ENCODE measurements at regions not wholly inside any gene's neighbourhood (a gene's known extent, or its start where the extent isn't known, plus 50 kb on each side); places are given as distances from the start of the nearest gene placed in this dataset.

GRCh38 chr7:94054130-94054529 is 50.0 kb upstream of the BET1 start:
- Mint-ChIP-seq H3K9me3 (no peaks in the 10 kb centered on the region), H3K27me3 (ENCODE audit: low read depth) (peaks cover 21% of the 10 kb centered on the region), H3K4me1 (ENCODE audit: low read depth) (peaks cover 5% of the 10 kb centered on the region), H3K4me3 (no peak overlapping the region), H3K36me3 (ENCODE audit: low read depth) (no peaks in the 10 kb centered on the region), H3K27ac (no peak overlapping the region)
- DNase-seq (ENCODE audit: low spot score) = no peak

DNA sequence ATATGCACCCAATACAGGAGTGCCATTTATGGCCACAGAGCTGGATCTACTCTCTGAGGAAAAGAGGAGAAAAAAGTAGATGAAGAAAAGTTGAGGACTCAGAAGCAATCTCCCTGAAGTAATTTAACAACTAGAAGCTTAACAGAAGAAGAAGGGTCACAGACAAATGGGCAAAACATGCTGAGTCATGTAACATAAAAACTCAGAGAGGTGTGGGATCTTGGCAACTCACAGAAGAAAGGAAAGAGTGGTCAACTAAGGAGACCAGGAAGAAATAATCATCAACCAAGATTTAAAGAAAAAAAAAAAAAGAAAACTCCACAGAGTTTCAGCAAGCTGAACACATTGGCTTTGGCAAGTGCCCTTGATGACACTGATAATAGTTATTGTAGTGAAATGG is 51.8 kb upstream of the BET1 start:
- Mint-ChIP-seq H3K27ac (no peak overlapping the region), H3K36me3 (ENCODE audit: low read depth) (no peaks in the 10 kb centered on the region), H3K27me3 (ENCODE audit: low read depth) (peaks cover 20% of the 10 kb centered on the region), H3K4me3 (no peak overlapping the region), H3K4me1 (ENCODE audit: low read depth) (peaks cover 3% of the 10 kb centered on the region), H3K9me3 (no peaks in the 10 kb centered on the region)
- no peak for DNase-seq (ENCODE audit: low spot score)

DNA sequence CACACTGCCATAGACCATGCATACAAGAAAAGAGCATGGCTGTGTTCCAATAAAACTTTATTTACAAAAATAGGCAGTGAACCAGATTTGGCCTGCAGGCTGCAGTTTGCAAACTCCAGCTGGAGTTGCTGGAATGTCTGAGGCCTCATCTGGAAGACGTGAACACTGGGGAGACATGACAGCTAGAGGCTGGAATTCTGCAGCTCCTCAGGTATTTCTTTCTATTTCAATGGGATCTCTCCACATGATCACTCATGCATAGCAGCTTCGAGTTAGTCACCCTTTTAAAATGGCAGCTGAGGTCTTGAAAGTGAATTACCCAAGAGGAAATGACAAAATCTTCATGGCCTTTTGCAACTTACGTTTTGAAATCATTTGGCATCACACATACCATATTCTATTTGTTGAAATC is 52.6 kb upstream of the BET1 start:
- no peaks in the 10 kb centered on the region for H3K36me3 Mint-ChIP-seq (ENCODE audit: low read depth)
- no peak overlapping the region for H3K4me3 Mint-ChIP-seq
- no peak overlapping the region for H3K27ac Mint-ChIP-seq
- peaks cover 4% of the 10 kb centered on the region for H3K4me1 Mint-ChIP-seq (ENCODE audit: low read depth)
- DNase-seq (ENCODE audit: low spot score) = no peak
- no peaks in the 10 kb centered on the region for H3K9me3 Mint-ChIP-seq
- peaks cover 21% of the 10 kb centered on the region for H3K27me3 Mint-ChIP-seq (ENCODE audit: low read depth)

DNA sequence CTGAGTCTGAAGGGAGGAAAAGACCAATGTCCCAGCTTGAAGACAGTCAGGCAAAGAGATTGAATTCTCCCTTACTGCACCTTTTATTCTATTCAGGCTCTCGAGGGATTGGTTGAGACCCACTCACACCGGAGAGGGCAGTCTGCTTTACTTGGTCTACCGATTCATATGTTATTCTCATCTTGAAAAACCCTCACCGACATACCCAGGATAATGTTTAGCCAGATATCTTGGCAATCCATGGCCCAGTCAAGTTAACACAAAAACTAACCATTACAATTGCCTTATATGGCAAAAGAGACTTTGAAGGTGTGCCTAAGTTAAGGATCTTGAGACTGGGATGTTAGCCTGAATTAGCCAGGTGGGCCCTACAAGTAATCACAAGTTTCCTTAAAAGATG is 53.8 kb upstream of the BET1 start:
- H3K36me3 Mint-ChIP-seq (ENCODE audit: low read depth) = no peaks in the 10 kb centered on the region
- H3K4me1 Mint-ChIP-seq (ENCODE audit: low read depth) = peaks cover 8% of the 10 kb centered on the region
- no peak for DNase-seq (ENCODE audit: low spot score)
- peaks cover 27% of the 10 kb centered on the region for H3K27me3 Mint-ChIP-seq (ENCODE audit: low read depth)
- no peaks in the 10 kb centered on the region for H3K9me3 Mint-ChIP-seq
- no peak overlapping the region for H3K27ac Mint-ChIP-seq
- H3K4me3 Mint-ChIP-seq = no peak overlapping the region

- Mint-ChIP-seq H3K27me3 (ENCODE audit: low read depth) (peaks cover 28% of the 10 kb centered on the region), H3K4me3 (no peak overlapping the region), H3K9me3 (no peaks in the 10 kb centered on the region), H3K4me1 (ENCODE audit: low read depth) (peaks cover 10% of the 10 kb centered on the region), H3K27ac (no peak overlapping the region), H3K36me3 (ENCODE audit: low read depth) (no peaks in the 10 kb centered on the region)
- DNase-seq (ENCODE audit: low spot score) = no peak
These were observed 55.6 kb upstream of the BET1 start for GRCh38 chr7:94059746-94060145.

- Mint-ChIP-seq H3K27ac (no peak overlapping the region), H3K4me1 (ENCODE audit: low read depth) (peaks cover 14% of the 10 kb centered on the region), H3K9me3 (no peaks in the 10 kb centered on the region)
These were observed 56.6 kb upstream of the BET1 start for GRCh38 chr7:94060752-94061151.

DNA sequence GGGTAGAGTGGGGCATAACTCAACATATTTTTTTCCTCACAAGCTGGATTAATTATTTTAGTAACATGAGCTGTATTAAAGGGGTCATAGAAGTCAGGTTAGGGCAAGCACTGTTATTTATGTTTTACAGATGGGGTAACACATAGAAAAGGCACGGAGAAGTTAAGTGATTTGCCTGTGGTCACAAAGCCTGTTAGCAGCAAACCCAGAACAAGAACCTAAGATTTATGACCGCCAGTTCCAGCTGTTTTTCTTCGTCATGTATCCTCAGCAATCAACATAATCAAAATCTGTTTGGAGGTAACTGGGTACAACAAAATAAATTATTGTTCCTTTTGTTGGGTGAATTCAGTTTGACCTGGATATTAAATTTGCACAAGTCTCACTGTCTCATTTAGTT is 57.2 kb upstream of the BET1 start:
- no peak overlapping the region for H3K27ac Mint-ChIP-seq

More at GRCh38 chr7:94060752-94061151, 56.6 kb upstream of the BET1 start:
- peaks cover 30% of the 10 kb centered on the region for H3K27me3 Mint-ChIP-seq (ENCODE audit: low read depth)
- H3K36me3 Mint-ChIP-seq (ENCODE audit: low read depth) = no peaks in the 10 kb centered on the region
- H3K4me3 Mint-ChIP-seq = no peak overlapping the region
- DNase-seq (ENCODE audit: low spot score) = no peak

GRCh38 chr7:94062372-94062771 is 58.2 kb upstream of the BET1 start:
- H3K27me3 Mint-ChIP-seq (ENCODE audit: low read depth) = peaks cover 40% of the 10 kb centered on the region
- no peak overlapping the region for H3K27ac Mint-ChIP-seq
- no peaks in the 10 kb centered on the region for H3K9me3 Mint-ChIP-seq
- peaks cover 14% of the 10 kb centered on the region for H3K4me1 Mint-ChIP-seq (ENCODE audit: low read depth)
- no peak overlapping the region for H3K4me3 Mint-ChIP-seq
- no peaks in the 10 kb centered on the region for H3K36me3 Mint-ChIP-seq (ENCODE audit: low read depth)
- DNase-seq (ENCODE audit: low spot score) = no peak

More for the DNA sequence above, 57.2 kb upstream of the BET1 start:
- no peaks in the 10 kb centered on the region for H3K9me3 Mint-ChIP-seq
- DNase-seq (ENCODE audit: low spot score) = no peak
- H3K4me3 Mint-ChIP-seq = no peak overlapping the region
- H3K27me3 Mint-ChIP-seq (ENCODE audit: low read depth) = peaks cover 33% of the 10 kb centered on the region
- no peaks in the 10 kb centered on the region for H3K36me3 Mint-ChIP-seq (ENCODE audit: low read depth)
- peaks cover 14% of the 10 kb centered on the region for H3K4me1 Mint-ChIP-seq (ENCODE audit: low read depth)

- Mint-ChIP-seq H3K27ac (no peak overlapping the region), H3K4me1 (ENCODE audit: low read depth) (peaks cover 14% of the 10 kb centered on the region), H3K4me3 (no peak overlapping the region), H3K36me3 (ENCODE audit: low read depth) (no peaks in the 10 kb centered on the region), H3K27me3 (ENCODE audit: low read depth) (peaks cover 48% of the 10 kb centered on the region), H3K9me3 (no peaks in the 10 kb centered on the region)
- DNase-seq (ENCODE audit: low spot score) = no peak
These were observed 60.5 kb upstream of the BET1 start for GRCh38 chr7:94064541-94065191.

- Mint-ChIP-seq H3K27me3 (ENCODE audit: low read depth) (peaks cover 41% of the 10 kb centered on the region), H3K36me3 (ENCODE audit: low read depth) (no peaks in the 10 kb centered on the region), H3K27ac (no peak overlapping the region), H3K4me3 (no peak overlapping the region), H3K4me1 (ENCODE audit: low read depth) (peaks cover 10% of the 10 kb centered on the region), H3K9me3 (no peaks in the 10 kb centered on the region)
- DNase-seq (ENCODE audit: low spot score) = no peak
These were observed 62.9 kb upstream of the BET1 start for GRCh38 chr7:94067047-94067446.

GRCh38 chr7:94067506-94067905 is 63.4 kb upstream of the BET1 start:
- Mint-ChIP-seq H3K27me3 (ENCODE audit: low read depth) (peaks cover 38% of the 10 kb centered on the region), H3K36me3 (ENCODE audit: low read depth) (no peaks in the 10 kb centered on the region), H3K27ac (no peak overlapping the region), H3K4me3 (no peak overlapping the region), H3K9me3 (no peaks in the 10 kb centered on the region), H3K4me1 (ENCODE audit: low read depth) (peaks cover 8% of the 10 kb centered on the region)
- no peak for DNase-seq (ENCODE audit: low spot score)

GRCh38 chr7:94069162-94069739 is 65.1 kb upstream of the BET1 start:
- Mint-ChIP-seq H3K27ac (no peak overlapping the region), H3K4me3 (no peak overlapping the region), H3K9me3 (no peaks in the 10 kb centered on the region), H3K4me1 (ENCODE audit: low read depth) (peaks cover 6% of the 10 kb centered on the region), H3K27me3 (ENCODE audit: low read depth) (peaks cover 33% of the 10 kb centered on the region), H3K36me3 (ENCODE audit: low read depth) (no peaks in the 10 kb centered on the region)
- DNase-seq (ENCODE audit: low spot score) = no peak

DNA sequence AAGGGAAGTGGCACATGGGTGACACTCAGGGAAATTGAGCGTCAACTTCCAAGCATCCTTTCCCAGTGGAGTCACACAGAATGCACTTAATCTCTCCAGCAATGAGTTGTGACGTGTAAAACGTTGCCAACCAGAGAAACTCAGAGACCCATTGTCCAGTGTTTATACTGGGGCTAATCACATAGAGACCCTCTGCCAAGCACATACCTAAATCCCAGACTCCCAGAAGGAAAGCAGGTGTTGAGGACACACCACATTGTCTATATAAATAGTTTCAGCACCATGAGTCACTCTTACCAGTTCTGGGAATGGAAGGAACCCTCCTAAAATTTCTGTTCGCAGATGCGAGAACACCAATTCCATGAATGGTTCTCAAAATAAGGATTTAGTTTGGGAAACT is 76.4 kb upstream of the BET1 start:
- peaks cover 19% of the 10 kb centered on the region for H3K27me3 Mint-ChIP-seq (ENCODE audit: low read depth)
- H3K9me3 Mint-ChIP-seq = no peaks in the 10 kb centered on the region
- H3K27ac Mint-ChIP-seq = no peak overlapping the region
- no peak for DNase-seq (ENCODE audit: low spot score)
- H3K4me3 Mint-ChIP-seq = no peak overlapping the region
- no peaks in the 10 kb centered on the region for H3K4me1 Mint-ChIP-seq (ENCODE audit: low read depth)
- no peaks in the 10 kb centered on the region for H3K36me3 Mint-ChIP-seq (ENCODE audit: low read depth)

GRCh38 chr7:94082126-94082525 is 78.0 kb upstream of the BET1 start:
- Mint-ChIP-seq H3K27ac (no peak overlapping the region), H3K27me3 (ENCODE audit: low read depth) (peaks cover 19% of the 10 kb centered on the region), H3K4me3 (no peak overlapping the region), H3K36me3 (ENCODE audit: low read depth) (no peaks in the 10 kb centered on the region), H3K4me1 (ENCODE audit: low read depth) (no peaks in the 10 kb centered on the region), H3K9me3 (no peaks in the 10 kb centered on the region)
- DNase-seq (ENCODE audit: low spot score) = no peak

All from T-helper 2 cell treated with Interferon-gamma antibody and Interleukin-4, amounts not matched to agents 5 μg/mL and 100 μg/mL, for 36 hours (primary cell).